Ovary (tissue), 3 donors: ENCODE measurements at regions not wholly inside any gene's neighbourhood (a gene's known extent, or its start where the extent isn't known, plus 50 kb on each side); places are given as distances from the start of the nearest gene placed in this dataset.

Source experiments
- POLR2A ChIP-seq: fragments of 450-650 bp; IDR thresholded peaks from one replicate; pipeline ENCODE4 v1.6.1; 2017; ENCODE audit warnings: antibody characterized with exemption, mild to moderate bottlenecking, moderate library complexity
- TF ChIP-seq, protein P1 (sequence below), 3 donors: fragments of 450-650 bp in 2 of 3; fragments of 200-600 bp in 1 of 3; IDR thresholded peaks; one replicate each; pipeline versions ENCODE4 v1.5.1 to v1.8.0; 2016 to 2022; ENCODE audit warnings: antibody characterized with exemption in 3 of 3, mild to moderate bottlenecking in 1 of 3
- donor health status: DM: no; HTN: no; CAD: no.

DNA sequence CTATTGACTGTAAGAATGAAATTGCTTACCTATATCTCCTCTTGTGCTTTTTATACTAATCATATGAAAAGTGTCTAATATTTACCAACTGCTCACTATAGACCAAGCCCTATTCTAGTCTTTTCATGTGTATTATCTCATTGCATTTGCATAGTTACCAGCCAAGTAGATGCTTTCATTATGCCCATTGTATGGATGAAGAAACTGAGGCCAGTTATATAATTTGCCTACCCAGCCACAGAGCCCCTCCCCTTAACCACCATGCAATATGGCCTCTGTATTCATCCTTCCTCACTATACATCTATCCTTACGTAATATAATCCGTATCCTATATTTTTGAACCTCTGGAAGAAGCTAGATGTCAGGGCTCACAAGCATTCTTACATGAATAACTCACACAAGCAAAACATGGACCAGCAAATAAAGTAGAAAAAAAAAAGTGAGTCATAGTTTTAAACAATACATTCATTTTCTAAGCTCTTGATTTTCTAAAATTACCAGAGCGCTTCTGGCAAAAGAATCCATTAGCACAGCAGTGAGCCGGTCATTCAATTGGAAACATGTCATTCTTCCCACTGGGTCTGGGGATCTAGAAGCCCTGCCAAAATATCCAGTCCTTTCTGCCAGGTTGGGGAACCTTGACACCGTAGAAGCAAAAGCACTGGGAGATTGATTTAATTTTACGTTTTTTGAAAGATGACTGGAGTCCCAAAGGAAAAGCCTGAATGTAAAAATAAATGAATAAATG, 80.0 kb downstream of the C11orf91 start:
- no peak for TF ChIP-seq POLR2A
- TF ChIP-seq, protein P1, sequence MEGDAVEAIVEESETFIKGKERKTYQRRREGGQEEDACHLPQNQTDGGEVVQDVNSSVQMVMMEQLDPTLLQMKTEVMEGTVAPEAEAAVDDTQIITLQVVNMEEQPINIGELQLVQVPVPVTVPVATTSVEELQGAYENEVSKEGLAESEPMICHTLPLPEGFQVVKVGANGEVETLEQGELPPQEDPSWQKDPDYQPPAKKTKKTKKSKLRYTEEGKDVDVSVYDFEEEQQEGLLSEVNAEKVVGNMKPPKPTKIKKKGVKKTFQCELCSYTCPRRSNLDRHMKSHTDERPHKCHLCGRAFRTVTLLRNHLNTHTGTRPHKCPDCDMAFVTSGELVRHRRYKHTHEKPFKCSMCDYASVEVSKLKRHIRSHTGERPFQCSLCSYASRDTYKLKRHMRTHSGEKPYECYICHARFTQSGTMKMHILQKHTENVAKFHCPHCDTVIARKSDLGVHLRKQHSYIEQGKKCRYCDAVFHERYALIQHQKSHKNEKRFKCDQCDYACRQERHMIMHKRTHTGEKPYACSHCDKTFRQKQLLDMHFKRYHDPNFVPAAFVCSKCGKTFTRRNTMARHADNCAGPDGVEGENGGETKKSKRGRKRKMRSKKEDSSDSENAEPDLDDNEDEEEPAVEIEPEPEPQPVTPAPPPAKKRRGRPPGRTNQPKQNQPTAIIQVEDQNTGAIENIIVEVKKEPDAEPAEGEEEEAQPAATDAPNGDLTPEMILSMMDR (IDR thresholded peaks at IDR 0.05) = no peak
